ENCODE measurements at regions not wholly inside any gene's neighbourhood (a gene's known extent, or its start where the extent isn't known, plus 50 kb on each side); places are given as distances from the start of the nearest gene placed in this dataset.

GRCh38 chr16:51801635-51802034 lies 650.6 kb upstream of the SALL1 start:
- H3K4me3 ChIP-seq = no peak overlapping the region
- no peak overlapping the region for H3K27ac ChIP-seq
- in situ Hi-C loops (cut with MboI; ENCODE audit: low pct_unique_long_range_greater_than_20kb in 2 of 9, low sequenced_read_pairs in 9 of 9, unreplicated experiment in 9 of 9) = no loop called here
- peaks cover 17 to 24% of the 10 kb centered on the region in 2 donors for H3K4me1 ChIP-seq (replicated peaks in 1 of 2)
- ATAC-seq (replicated peaks in 6 of 8) = peak in 5 of 8 experiments; percentile 29 to 62 (median 52)

- 0 to 90% (median 46%) methylated on average over 1 to 6 of the region's 6 CpGs for WGBS, 10 experiments
- ATAC-seq (replicated peaks in 6 of 8) = peak in 5 of 8 experiments; percentile 65 to 88 (median 75)
- H3K4me1 ChIP-seq (replicated peaks in 1 of 2) = peaks cover 21 to 34% of the 10 kb centered on the region in 2 donors
- in situ Hi-C loops (cut with MboI; ENCODE audit: low pct_unique_long_range_greater_than_20kb in 2 of 9, low sequenced_read_pairs in 9 of 9, unreplicated experiment in 9 of 9) = loop anchor here in 1 of 9 experiments (25.0 kb wide), 1 partner anchor 165 kb away; no protein-coding TSS in a partner anchor
- H3K27ac ChIP-seq = peak overlapping the region in 1 of 2 donors; percentile 20
- H3K4me3 ChIP-seq = no peak overlapping the region
Observed at GRCh38 chr16:51797669-51798259, 646.7 kb upstream of the SALL1 start.

GRCh38 chr16:51779240-51779639 lies 628.2 kb upstream of the SALL1 start:
- peaks cover 2 to 5% of the 10 kb centered on the region in 2 donors for H3K4me1 ChIP-seq (replicated peaks in 1 of 2)
- H3K27ac ChIP-seq = no peak overlapping the region
- H3K4me3 ChIP-seq = no peak overlapping the region
- WGBS, 10 experiments = 0 to 100% (median 56%) methylated on average over 1 to 3 of the region's 3 CpGs
- in situ Hi-C loops (cut with MboI; ENCODE audit: low pct_unique_long_range_greater_than_20kb in 2 of 9, low sequenced_read_pairs in 9 of 9, unreplicated experiment in 9 of 9) = loop anchor here in 1 of 9 experiments (25.0 kb wide), 1 partner anchor 183 kb away; no protein-coding TSS in a partner anchor
- peak in 3 of 8 experiments; percentile 29 to 40 (median 31) for ATAC-seq (replicated peaks in 6 of 8)

GRCh38 chr16:51773071-51773890 lies 622.2 kb upstream of the SALL1 start:
- peaks cover 0 to 4% of the 10 kb centered on the region in 2 donors for H3K4me1 ChIP-seq (replicated peaks in 1 of 2)
- H3K27ac ChIP-seq = no peak overlapping the region
- ATAC-seq (replicated peaks in 6 of 8) = no peak
- H3K4me3 ChIP-seq = no peak overlapping the region
- in situ Hi-C loops (cut with MboI; ENCODE audit: low pct_unique_long_range_greater_than_20kb in 2 of 9, low sequenced_read_pairs in 9 of 9, unreplicated experiment in 9 of 9) = loop anchor here in 5 of 9 experiments (25.0 kb wide), 2 partner anchors 386 to 611 kb away; partner anchors contain the start of gene SALL1 (in 5 of the 5)
- 60 to 95% (median 87%) methylated on average over 1 to 10 of the region's 22 CpGs; no CpG with 5 or more reads in 4 of the 10 experiments for WGBS, 10 experiments

GRCh38 chr16:51766739-51767138 lies 615.7 kb upstream of the SALL1 start:
- in situ Hi-C loops (cut with MboI; ENCODE audit: low pct_unique_long_range_greater_than_20kb in 2 of 9, low sequenced_read_pairs in 9 of 9, unreplicated experiment in 9 of 9) = loop anchor here in 5 of 9 experiments (25.0 kb wide), 2 partner anchors 379 to 604 kb away; partner anchors contain the start of gene SALL1 (in 5 of the 5)
- H3K27ac ChIP-seq = no peak overlapping the region
- 24 to 88% (median 48%) methylated on average over 1 to 2 of the region's 2 CpGs; no CpG with 5 or more reads in 6 of the 10 experiments for WGBS, 10 experiments
- H3K4me3 ChIP-seq = no peak overlapping the region
- peaks cover 25 to 32% of the 10 kb centered on the region in 2 donors for H3K4me1 ChIP-seq (replicated peaks in 1 of 2)
- no peak for ATAC-seq (replicated peaks in 6 of 8)

GRCh38 chr16:51763072-51763661 lies 612.1 kb upstream of the SALL1 start:
- Histone ChIP-seq H3K4me3 (no peak overlapping the region), H3K27ac (peak overlapping the region in 1 of 2 donors; percentile 15), H3K4me1 (replicated peaks in 1 of 2) (peaks cover 56 to 58% of the 10 kb centered on the region in 2 donors)
- 0 to 79% (median 56%) methylated on average over 1 to 5 of the region's 6 CpGs; no CpG with 5 or more reads in 1 of the 10 experiments for WGBS, 10 experiments
- in situ Hi-C loops (cut with MboI; ENCODE audit: low pct_unique_long_range_greater_than_20kb in 2 of 9, low sequenced_read_pairs in 9 of 9, unreplicated experiment in 9 of 9) = loop anchor here in 5 of 9 experiments (25.0 kb wide), 2 partner anchors 376 to 601 kb away; partner anchors contain the start of gene SALL1 (in 5 of the 5)
- ATAC-seq (replicated peaks in 6 of 8) = peak in 7 of 8 experiments; percentile 65 to 91 (median 84)

GRCh38 chr16:51762081-51762996 lies 611.3 kb upstream of the SALL1 start:
- Histone ChIP-seq H3K4me3 (peak overlapping the region in 1 of 5 donors; percentile 15), H3K27ac (peak overlapping the region in 1 of 2 donors; percentile 59), H3K4me1 (replicated peaks in 1 of 2) (peaks cover 64% of the 10 kb centered on the region in 2 donors)
- WGBS, 10 experiments = 0 to 60% (median 21%) methylated on average over 2 to 25 of the region's 30 CpGs
- peak; percentile 80 to 99 (median 88) for ATAC-seq (replicated peaks in 6 of 8)
- in situ Hi-C loops (cut with MboI; ENCODE audit: low pct_unique_long_range_greater_than_20kb in 2 of 9, low sequenced_read_pairs in 9 of 9, unreplicated experiment in 9 of 9) = loop anchor here in 5 of 9 experiments (25.0 kb wide), 2 partner anchors 375 to 600 kb away; partner anchors contain the start of gene SALL1 (in 5 of the 5)

- ATAC-seq (replicated peaks in 6 of 8) = peak in 1 of 8 experiments; percentile 6
Observed at GRCh38 chr16:51761001-51761400, 609.9 kb upstream of the SALL1 start.

GRCh38 chr16:51759999-51760398 lies 608.9 kb upstream of the SALL1 start:
- ATAC-seq (replicated peaks in 6 of 8) = no peak
- WGBS, 10 experiments = 13 to 100% (median 49%) methylated on average over 1 to 5 of the region's 5 CpGs
- in situ Hi-C loops (cut with MboI; ENCODE audit: low pct_unique_long_range_greater_than_20kb in 2 of 9, low sequenced_read_pairs in 9 of 9, unreplicated experiment in 9 of 9) = loop anchor here in 6 of 9 experiments (10.0 to 25.0 kb wide), 3 partner anchors 373 to 605 kb away; partner anchors contain the start of gene SALL1 (in 6 of the 6)
- H3K4me3 ChIP-seq = no peak overlapping the region
- H3K27ac ChIP-seq = no peak overlapping the region
- peaks cover 78 to 84% of the 10 kb centered on the region in 2 donors for H3K4me1 ChIP-seq (replicated peaks in 1 of 2)

More at GRCh38 chr16:51761001-51761400, 609.9 kb upstream of the SALL1 start:
- Histone ChIP-seq H3K4me3 (no peak overlapping the region), H3K27ac (no peak overlapping the region), H3K4me1 (replicated peaks in 1 of 2) (peaks cover 76 to 78% of the 10 kb centered on the region in 2 donors)
- in situ Hi-C loops (cut with MboI; ENCODE audit: low pct_unique_long_range_greater_than_20kb in 2 of 9, low sequenced_read_pairs in 9 of 9, unreplicated experiment in 9 of 9) = loop anchor here in 5 of 9 experiments (25.0 kb wide), 2 partner anchors 374 to 599 kb away; partner anchors contain the start of gene SALL1 (in 5 of the 5)
- WGBS, 10 experiments = 0 to 97% (median 53%) methylated on average over 3 to 7 of the region's 9 CpGs

- peaks cover 82 to 88% of the 10 kb centered on the region in 2 donors for H3K4me1 ChIP-seq (replicated peaks in 1 of 2)
- H3K27ac ChIP-seq = no peak overlapping the region
- in situ Hi-C loops (cut with MboI; ENCODE audit: low pct_unique_long_range_greater_than_20kb in 2 of 9, low sequenced_read_pairs in 9 of 9, unreplicated experiment in 9 of 9) = loop anchor here in 6 of 9 experiments (10.0 to 25.0 kb wide), 3 partner anchors 372 to 605 kb away; partner anchors contain the start of gene SALL1 (in 6 of the 6)
- no peak for ATAC-seq (replicated peaks in 6 of 8)
- 19 to 69% (median 35%) methylated on average over 1 to 4 of the region's 4 CpGs; no CpG with 5 or more reads in 1 of the 10 experiments for WGBS, 10 experiments
- no peak overlapping the region for H3K4me3 ChIP-seq
Observed at GRCh38 chr16:51759329-51759728, 608.3 kb upstream of the SALL1 start.

- ATAC-seq (replicated peaks in 6 of 8) = no peak
- Histone ChIP-seq H3K4me1 (replicated peaks in 1 of 2) (peaks cover 80 to 91% of the 10 kb centered on the region in 2 donors), H3K27ac (no peak overlapping the region), H3K4me3 (no peak overlapping the region)
- in situ Hi-C loops (cut with MboI; ENCODE audit: low pct_unique_long_range_greater_than_20kb in 2 of 9, low sequenced_read_pairs in 9 of 9, unreplicated experiment in 9 of 9) = loop anchor here in 6 of 9 experiments (10.0 to 25.0 kb wide), 3 partner anchors 371 to 603 kb away; partner anchors contain the start of gene SALL1 (in 6 of the 6)
- WGBS, 10 experiments = 67 to 100% (median 97%) methylated on average over 1 to 2 of the region's 2 CpGs; no CpG with 5 or more reads in 1 of the 10 experiments
Observed at GRCh38 chr16:51757921-51758479, 606.9 kb upstream of the SALL1 start.

Data from motor neuron (in vitro differentiated cells).